Adrenal gland (tissue), 5 donors: ENCODE measurements at regions not wholly inside any gene's neighbourhood (a gene's known extent, or its start where the extent isn't known, plus 50 kb on each side); places are given as distances from the start of the nearest gene placed in this dataset.

ENCODE experiments used
- CTCF ChIP-seq, 6 experiments: fragments of 450-650 bp in 4 of 6; fragments of 200-600 bp in 2 of 6; sonication (generic) in 1 of 6; IDR thresholded peaks; 1 replicate in 5 of 6; 2 replicates in 1 of 6; pipeline versions ENCODE4 v1.5.1 to v1.8.0; 2016 to 2021; ENCODE audit warnings: antibody characterized with exemption in 6 of 6, mild to moderate bottlenecking in 2 of 6, moderate library complexity in 1 of 6
- POLR2A ChIP-seq, 2 donors: fragments of 450-650 bp; IDR thresholded peaks; one replicate each; pipeline ENCODE4 v1.6.1; 2017; ENCODE audit warnings: antibody characterized with exemption in 2 of 2, mild to moderate bottlenecking in 2 of 2, moderate library complexity in 1 of 2
- donor health status: DM: no; HTN: no; CAD: no.

GRCh38 chr6:100212131-100212530 is 218.1 kb upstream of the MCHR2 start:
- TF ChIP-seq CTCF (IDR thresholded peaks at IDR 0.05) = no peak
- no peak for TF ChIP-seq POLR2A (IDR thresholded peaks at IDR 0.05)
